GM13977 (cell line): ENCODE measurements at regions not wholly inside any gene's neighbourhood (a gene's known extent, or its start where the extent isn't known, plus 50 kb on each side); places are given as distances from the start of the nearest gene placed in this dataset.
"Not testable (repeated sequence)": the region's sequence is repeated elsewhere in the genome, so short reads cannot be mapped to it uniquely, and the experiment has no call there.

Source experiments
- DNase-seq: peaks from one replicate; pipeline ENCODE4 v3.0.0; 2012; ENCODE audit warnings: low spot score
- CTCF ChIP-seq: IDR thresholded peaks from 2 replicates; pipeline ENCODE4 v1.5.1; 2012; ENCODE audit warnings: mild to moderate bottlenecking, control low read depth; ENCODE audit not compliant: insufficient read depth; ENCODE audit errors: extremely low read depth, missing control alignments
- in situ Hi-C: fragments of 300-500 bp; cut with MboI; formaldehyde crosslinking; loops from one replicate; pipeline ENCODE4 v1.12.0; 2022; ENCODE audit warnings: low sequenced_read_pairs, low pct_unique_long_range_greater_than_20kb, mixed read lengths, inconsistent platforms; ENCODE audit not compliant: unreplicated experiment

- TF ChIP-seq CTCF: no peak
- in situ Hi-C loops: no loop called here
- no peak for DNase-seq
Measured at GRCh38 chr4:82124365-82124764, 249.4 kb downstream of the HNRNPD start.

- no peak for TF ChIP-seq CTCF
- DNase-seq: no peak
- in situ Hi-C loops: no loop called here
Measured at GRCh38 chr4:82123934-82124333, 249.9 kb downstream of the HNRNPD start.

GRCh38 chr4:82115183-82115582 lies 258.6 kb downstream of the HNRNPD start:
- in situ Hi-C loops, DNase-seq: not testable (repeated sequence)

GRCh38 chr4:82108506-82108905 lies 265.3 kb downstream of the HNRNPD start:
- no peak for DNase-seq
- no peak for TF ChIP-seq CTCF
- in situ Hi-C loops: no loop called here

- no peak for DNase-seq
- in situ Hi-C loops: no loop called here
- no peak for TF ChIP-seq CTCF
Measured at GRCh38 chr4:82104578-82104977, 269.2 kb downstream of the HNRNPD start.

- in situ Hi-C loops: no loop called here
- TF ChIP-seq CTCF: no peak
- DNase-seq: no peak
Measured at GRCh38 chr4:82099928-82100579, 273.7 kb downstream of the HNRNPD start.

GRCh38 chr4:82097504-82097903 lies 276.3 kb downstream of the HNRNPD start:
- DNase-seq: no peak
- no peak for TF ChIP-seq CTCF
- in situ Hi-C loops: no loop called here
